ENCODE measurements at regions not wholly inside any gene's neighbourhood (a gene's known extent, or its start where the extent isn't known, plus 50 kb on each side); places are given as distances from the start of the nearest gene placed in this dataset.

DNA sequence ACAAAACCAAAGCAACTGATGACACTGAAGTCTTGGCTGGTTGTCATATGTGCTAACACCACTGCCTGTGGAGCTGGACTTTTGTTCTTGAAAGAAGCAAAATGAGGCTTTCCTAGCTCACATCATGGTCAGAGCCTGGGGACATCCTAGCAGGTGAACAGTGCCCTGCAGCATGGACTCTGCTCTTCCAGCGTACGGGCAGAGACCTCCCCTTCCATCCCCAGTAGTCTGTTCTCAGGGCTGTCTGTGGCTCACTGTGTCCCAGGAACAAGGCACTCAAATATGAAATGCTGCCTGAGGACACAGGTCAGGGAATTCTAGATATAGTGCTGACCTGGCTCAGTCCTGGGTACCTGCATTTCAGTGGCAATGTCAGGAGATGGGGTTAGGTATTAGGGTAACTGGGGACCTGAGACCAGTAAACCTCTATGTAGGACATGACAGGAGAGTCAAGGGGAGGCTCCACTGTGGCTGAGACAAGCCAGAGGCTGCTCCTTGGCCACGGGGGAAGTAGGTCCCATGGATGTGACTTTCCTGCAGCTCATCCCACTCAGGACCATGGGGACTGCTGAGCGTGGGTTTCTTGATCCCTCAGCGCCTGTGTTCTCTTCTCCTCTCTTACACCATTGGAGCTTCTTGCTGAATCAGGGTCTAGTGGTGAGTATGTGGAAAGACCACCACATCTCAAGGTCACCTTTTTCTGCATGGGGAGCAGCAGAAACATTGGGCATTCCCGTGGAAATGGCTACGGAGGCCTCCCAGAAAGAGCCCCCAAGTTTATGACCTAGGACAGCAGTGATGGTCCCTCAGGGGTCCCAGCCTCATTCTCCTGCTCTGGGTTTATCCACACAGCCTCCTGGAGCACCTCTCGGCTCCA lies 80.1 kb downstream of the ZNF280B start (continued):
- TF ChIP-seq, protein P1, sequence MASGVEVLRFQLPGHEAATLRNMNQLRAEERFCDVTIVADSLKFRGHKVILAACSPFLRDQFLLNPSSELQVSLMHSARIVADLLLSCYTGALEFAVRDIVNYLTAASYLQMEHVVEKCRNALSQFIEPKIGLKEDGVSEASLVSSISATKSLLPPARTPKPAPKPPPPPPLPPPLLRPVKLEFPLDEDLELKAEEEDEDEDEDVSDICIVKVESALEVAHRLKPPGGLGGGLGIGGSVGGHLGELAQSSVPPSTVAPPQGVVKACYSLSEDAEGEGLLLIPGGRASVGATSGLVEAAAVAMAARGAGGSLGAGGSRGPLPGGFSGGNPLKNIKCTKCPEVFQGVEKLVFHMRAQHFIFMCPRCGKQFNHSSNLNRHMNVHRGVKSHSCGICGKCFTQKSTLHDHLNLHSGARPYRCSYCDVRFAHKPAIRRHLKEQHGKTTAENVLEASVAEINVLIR (CRISPR knock-in tag; IDR thresholded peaks at IDR 0.05), result no peak
- TF ChIP-seq GMEB1 (CRISPR knock-in tag; IDR thresholded peaks at IDR 0.05) (0 out of 2 replicates have a peak, but pooled peaks have one; percentile 26), ZNF184 (CRISPR knock-in tag; IDR thresholded peaks at IDR 0.05) (peak; percentile 15; the same call in 1 of the 2 replicates), MTF1 (CRISPR knock-in tag; IDR thresholded peaks at IDR 0.05; ENCODE audit: borderline replicate concordance) (peak; percentile 64; the same call in 1 of the 2 replicates), ZNF133 (CRISPR knock-in tag; IDR thresholded peaks at IDR 0.05) (0 out of 2 replicates have a peak, but pooled peaks have one; percentile 67), PBX2 (CRISPR knock-in tag; IDR thresholded peaks at IDR 0.05; ENCODE audit: low read depth) (0 out of 2 replicates have a peak, but pooled peaks have one; percentile 5), PBX2 (tag; conservative IDR thresholded peaks at IDR 0.05; ENCODE audit: low read depth) (no peak), OTX1 (CRISPR knock-in tag; IDR thresholded peaks at IDR 0.05) (peak; percentile 37; the same call in 1 of the 2 replicates), ZNF436 (CRISPR knock-in tag; IDR thresholded peaks at IDR 0.05) (peak; percentile 39; the same call in 1 of the 2 replicates), ZKSCAN1 (IDR thresholded peaks at IDR 0.05; ENCODE audit: low read depth, low read length) (no peak), RHOXF2B (CRISPR knock-in tag; conservative IDR thresholded peaks at IDR 0.05) (peak; percentile 63; the same call in 1 of the 2 replicates), SAFB2 (IDR thresholded peaks at IDR 0.05; ENCODE audit: borderline replicate concordance, low read depth, low read length, severe bottlenecking) (no peak), RNF2 (IDR thresholded peaks at IDR 0.05) (no peak), HES1 (IDR thresholded peaks at IDR 0.05; ENCODE audit: low read depth) (no peak), ZC3H4 (CRISPR knock-in tag; IDR thresholded peaks at IDR 0.05; ENCODE audit: borderline replicate concordance) (peak; percentile 75; the same call in 1 of the 2 replicates)
- TF ChIP-seq, protein P2, sequence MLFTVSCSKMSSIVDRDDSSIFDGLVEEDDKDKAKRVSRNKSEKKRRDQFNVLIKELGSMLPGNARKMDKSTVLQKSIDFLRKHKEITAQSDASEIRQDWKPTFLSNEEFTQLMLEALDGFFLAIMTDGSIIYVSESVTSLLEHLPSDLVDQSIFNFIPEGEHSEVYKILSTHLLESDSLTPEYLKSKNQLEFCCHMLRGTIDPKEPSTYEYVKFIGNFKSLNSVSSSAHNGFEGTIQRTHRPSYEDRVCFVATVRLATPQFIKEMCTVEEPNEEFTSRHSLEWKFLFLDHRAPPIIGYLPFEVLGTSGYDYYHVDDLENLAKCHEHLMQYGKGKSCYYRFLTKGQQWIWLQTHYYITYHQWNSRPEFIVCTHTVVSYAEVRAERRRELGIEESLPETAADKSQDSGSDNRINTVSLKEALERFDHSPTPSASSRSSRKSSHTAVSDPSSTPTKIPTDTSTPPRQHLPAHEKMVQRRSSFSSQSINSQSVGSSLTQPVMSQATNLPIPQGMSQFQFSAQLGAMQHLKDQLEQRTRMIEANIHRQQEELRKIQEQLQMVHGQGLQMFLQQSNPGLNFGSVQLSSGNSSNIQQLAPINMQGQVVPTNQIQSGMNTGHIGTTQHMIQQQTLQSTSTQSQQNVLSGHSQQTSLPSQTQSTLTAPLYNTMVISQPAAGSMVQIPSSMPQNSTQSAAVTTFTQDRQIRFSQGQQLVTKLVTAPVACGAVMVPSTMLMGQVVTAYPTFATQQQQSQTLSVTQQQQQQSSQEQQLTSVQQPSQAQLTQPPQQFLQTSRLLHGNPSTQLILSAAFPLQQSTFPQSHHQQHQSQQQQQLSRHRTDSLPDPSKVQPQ (CRISPR knock-in tag; IDR thresholded peaks at IDR 0.05; ENCODE audit: borderline replicate concordance), result 0 out of 2 replicates have a peak, but pooled peaks have one; percentile 28
